SU-DHL-6 (cell line): ENCODE measurements at regions not wholly inside any gene's neighbourhood (a gene's known extent, or its start where the extent isn't known, plus 50 kb on each side); places are given as distances from the start of the nearest gene placed in this dataset.

ENCODE experiments used
- H2AFZ ChIP-seq: fragments of 200-600 bp; sonication (generic); 2 replicates; pipeline ENCODE4 v1.6.1; 2014; ENCODE audit warnings: low read depth, mild to moderate bottlenecking, moderate library complexity, mixed read lengths, antibody characterized with exemption, low read length; ENCODE audit not compliant: severe bottlenecking
- H3F3A ChIP-seq: fragments of 200-600 bp; shearing (Covaris generic); 2 replicates; pipeline ENCODE4 v1.6.0; 2016; ENCODE audit warnings: antibody characterized with exemption, mild to moderate bottlenecking; ENCODE audit not compliant: insufficient read depth
- H3K27ac ChIP-seq: fragments of 200-600 bp; sonication (generic); 2 replicates; pipeline ENCODE4 v1.5.1; 2016; ENCODE audit warnings: low read depth, mild to moderate bottlenecking, low read length, moderate library complexity, mixed read lengths
- H3K27me3 ChIP-seq: fragments of 200-600 bp; sonication (generic), shearing (Covaris generic); 2 replicates; pipeline ENCODE4 v1.6.0; 2014; ENCODE audit warnings: mild to moderate bottlenecking, low read length
- H3K36me3 ChIP-seq: fragments of 200-600 bp; sonication (generic); 2 replicates; pipeline ENCODE4 v1.6.1; 2014; ENCODE audit warnings: mild to moderate bottlenecking, low read length, mixed read lengths
- H3K4me2 ChIP-seq: fragments of 300-600, 200-600 bp; shearing (Covaris generic), sonication (generic); 2 replicates; pipeline ENCODE4 v1.6.0; 2014; ENCODE audit warnings: low read length, low read depth, mild to moderate bottlenecking; ENCODE audit not compliant: poor library complexity, severe bottlenecking
- H3K4me3 ChIP-seq: fragments of 200-600 bp; sonication (generic); 2 replicates; pipeline ENCODE4 v1.5.1; 2014; ENCODE audit warnings: antibody characterized with exemption, low read length, mild to moderate bottlenecking, mixed read lengths; ENCODE audit not compliant: insufficient read depth, poor library complexity, severe bottlenecking
- H3K79me2 ChIP-seq: fragments of 200-600 bp; sonication (generic); 2 replicates; pipeline ENCODE4 v1.6.1; 2014; ENCODE audit warnings: mild to moderate bottlenecking, low read length, moderate library complexity; ENCODE audit not compliant: insufficient read depth
- H3K9ac ChIP-seq: fragments of 200-600 bp; sonication (generic); 2 replicates; pipeline ENCODE4 v1.7.0; 2014; ENCODE audit warnings: mild to moderate bottlenecking, low read length
- H3K9me2 ChIP-seq: fragments of 200-600 bp; sonication (generic); replicated peaks from 2 replicates; pipeline ENCODE4 v1.6.1; 2014; ENCODE audit warnings: low read length; ENCODE audit not compliant: insufficient read depth
- H3K9me3 ChIP-seq: fragments of 200-600 bp; sonication (generic); 2 replicates; pipeline ENCODE4 v1.6.1; 2014; ENCODE audit warnings: low read length, mixed read lengths; ENCODE audit not compliant: insufficient read depth
- H4K20me1 ChIP-seq: fragments of 200-600 bp; sonication (generic); 2 replicates; pipeline ENCODE4 v1.6.1; 2014; ENCODE audit warnings: low read depth, mild to moderate bottlenecking, antibody characterized with exemption, low read length, moderate library complexity, mixed read lengths
- EZH2phosphoT487 ChIP-seq: fragments of 200-600 bp; sonication (generic), shearing (Covaris generic); conservative IDR thresholded peaks from 2 replicates; pipeline ENCODE4 v1.6.1; 2018; ENCODE audit warnings: mild to moderate bottlenecking, antibody characterized with exemption, low read length, moderate library complexity, mixed read lengths
- TF ChIP-seq, protein P1 (sequence below): fragments of 200-600 bp; sonication (generic); IDR thresholded peaks from one replicate; pipeline ENCODE4 v1.5.1; 2017; ENCODE audit warnings: antibody characterized with exemption, mild to moderate bottlenecking, low read length, moderate library complexity; ENCODE audit not compliant: insufficient read depth, poor library complexity, severe bottlenecking

- no peaks in the 10 kb centered on the region for H3K9me3 ChIP-seq
- H2AFZ ChIP-seq: no peak overlapping the region
- TF ChIP-seq, protein P1, sequence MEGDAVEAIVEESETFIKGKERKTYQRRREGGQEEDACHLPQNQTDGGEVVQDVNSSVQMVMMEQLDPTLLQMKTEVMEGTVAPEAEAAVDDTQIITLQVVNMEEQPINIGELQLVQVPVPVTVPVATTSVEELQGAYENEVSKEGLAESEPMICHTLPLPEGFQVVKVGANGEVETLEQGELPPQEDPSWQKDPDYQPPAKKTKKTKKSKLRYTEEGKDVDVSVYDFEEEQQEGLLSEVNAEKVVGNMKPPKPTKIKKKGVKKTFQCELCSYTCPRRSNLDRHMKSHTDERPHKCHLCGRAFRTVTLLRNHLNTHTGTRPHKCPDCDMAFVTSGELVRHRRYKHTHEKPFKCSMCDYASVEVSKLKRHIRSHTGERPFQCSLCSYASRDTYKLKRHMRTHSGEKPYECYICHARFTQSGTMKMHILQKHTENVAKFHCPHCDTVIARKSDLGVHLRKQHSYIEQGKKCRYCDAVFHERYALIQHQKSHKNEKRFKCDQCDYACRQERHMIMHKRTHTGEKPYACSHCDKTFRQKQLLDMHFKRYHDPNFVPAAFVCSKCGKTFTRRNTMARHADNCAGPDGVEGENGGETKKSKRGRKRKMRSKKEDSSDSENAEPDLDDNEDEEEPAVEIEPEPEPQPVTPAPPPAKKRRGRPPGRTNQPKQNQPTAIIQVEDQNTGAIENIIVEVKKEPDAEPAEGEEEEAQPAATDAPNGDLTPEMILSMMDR: no peak
- no peak for TF ChIP-seq EZH2phosphoT487
- H3K36me3 ChIP-seq: no peaks in the 10 kb centered on the region
- no peaks in the 10 kb centered on the region for H3K9me2 ChIP-seq
- H3K4me2 ChIP-seq: no peak overlapping the region
- no peak overlapping the region for H3K4me3 ChIP-seq
- no peak overlapping the region for H3K27ac ChIP-seq
- H3K27me3 ChIP-seq: no peaks in the 10 kb centered on the region
- no peak overlapping the region for H3K9ac ChIP-seq
- H3F3A ChIP-seq: no peaks in the 10 kb centered on the region
- H3K79me2 ChIP-seq: no peaks in the 10 kb centered on the region
- H4K20me1 ChIP-seq: no peaks in the 10 kb centered on the region
Measured at GRCh38 chr12:41944216-41944615, 200.5 kb downstream of the GXYLT1 start.

DNA sequence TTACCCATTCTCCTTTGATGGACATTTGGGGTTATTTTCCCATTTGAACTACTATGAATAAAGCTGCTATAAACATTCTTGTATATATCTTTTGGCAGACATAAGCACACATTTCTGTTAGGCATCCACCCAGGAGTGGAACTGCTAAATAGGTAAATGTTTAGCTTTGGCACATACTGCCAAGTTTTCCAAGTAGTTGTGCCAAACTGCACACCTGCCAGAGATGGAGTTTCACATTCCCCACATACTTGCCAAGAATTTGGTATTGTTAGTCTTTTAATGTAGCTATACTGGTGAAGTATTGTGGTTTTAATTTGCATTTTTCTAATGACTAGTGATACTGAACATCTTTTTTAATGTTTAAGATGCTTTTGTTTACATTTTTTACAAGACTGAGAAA lies 201.0 kb downstream of the GXYLT1 start:
- Histone ChIP-seq H3K36me3 (no peaks in the 10 kb centered on the region), H3K79me2 (no peaks in the 10 kb centered on the region), H4K20me1 (no peaks in the 10 kb centered on the region), H3K9ac (no peak overlapping the region), H3K9me2 (no peaks in the 10 kb centered on the region), H2AFZ (no peak overlapping the region), H3K4me2 (no peak overlapping the region), H3K9me3 (no peaks in the 10 kb centered on the region), H3K27ac (no peak overlapping the region), H3K4me3 (no peak overlapping the region), H3K27me3 (no peaks in the 10 kb centered on the region), H3F3A (no peaks in the 10 kb centered on the region)
- no peak for TF ChIP-seq EZH2phosphoT487
- TF ChIP-seq, protein P1: no peak

DNA sequence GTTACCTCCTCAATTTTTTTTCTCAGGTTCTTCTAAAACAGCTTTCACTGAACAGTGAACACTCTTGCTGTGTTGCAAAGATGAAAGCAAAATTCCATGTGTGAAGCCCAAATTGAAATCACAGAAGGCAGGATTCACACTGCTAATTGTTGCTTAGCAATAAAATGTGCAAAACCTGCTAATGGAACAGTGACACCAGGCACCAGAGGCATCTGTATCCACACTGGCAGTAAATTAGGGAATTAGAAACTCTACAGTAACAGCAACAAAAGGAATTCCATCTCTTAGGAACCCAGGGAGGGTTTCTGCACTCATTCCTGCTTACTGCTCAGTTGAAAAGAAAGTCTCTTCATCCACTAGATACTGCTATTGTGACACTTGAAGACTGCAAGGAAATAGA lies 202.3 kb downstream of the GXYLT1 start:
- TF ChIP-seq, protein P1: no peak
- TF ChIP-seq EZH2phosphoT487: no peak
- Histone ChIP-seq H3K9me3 (no peaks in the 10 kb centered on the region), H3F3A (no peaks in the 10 kb centered on the region), H3K9ac (no peak overlapping the region), H2AFZ (no peak overlapping the region), H3K27me3 (no peaks in the 10 kb centered on the region), H4K20me1 (no peaks in the 10 kb centered on the region), H3K9me2 (no peaks in the 10 kb centered on the region), H3K36me3 (no peaks in the 10 kb centered on the region), H3K4me2 (no peak overlapping the region), H3K27ac (no peak overlapping the region), H3K79me2 (no peaks in the 10 kb centered on the region), H3K4me3 (no peak overlapping the region)

- Histone ChIP-seq H3K4me2 (no peak overlapping the region), H3K9me2 (no peaks in the 10 kb centered on the region), H3K9ac (no peak overlapping the region), H3K27ac (no peak overlapping the region), H3K36me3 (no peaks in the 10 kb centered on the region), H3K9me3 (no peaks in the 10 kb centered on the region), H4K20me1 (no peaks in the 10 kb centered on the region), H3F3A (no peaks in the 10 kb centered on the region), H3K4me3 (no peak overlapping the region), H2AFZ (no peak overlapping the region), H3K27me3 (no peaks in the 10 kb centered on the region), H3K79me2 (no peaks in the 10 kb centered on the region)
- TF ChIP-seq EZH2phosphoT487: no peak
- TF ChIP-seq, protein P1: no peak
Measured at GRCh38 chr12:41941079-41941478, 203.6 kb downstream of the GXYLT1 start.
